ENCODE measurements at regions not wholly inside any gene's neighbourhood (a gene's known extent, or its start where the extent isn't known, plus 50 kb on each side); places are given as distances from the start of the nearest gene placed in this dataset.

DNA sequence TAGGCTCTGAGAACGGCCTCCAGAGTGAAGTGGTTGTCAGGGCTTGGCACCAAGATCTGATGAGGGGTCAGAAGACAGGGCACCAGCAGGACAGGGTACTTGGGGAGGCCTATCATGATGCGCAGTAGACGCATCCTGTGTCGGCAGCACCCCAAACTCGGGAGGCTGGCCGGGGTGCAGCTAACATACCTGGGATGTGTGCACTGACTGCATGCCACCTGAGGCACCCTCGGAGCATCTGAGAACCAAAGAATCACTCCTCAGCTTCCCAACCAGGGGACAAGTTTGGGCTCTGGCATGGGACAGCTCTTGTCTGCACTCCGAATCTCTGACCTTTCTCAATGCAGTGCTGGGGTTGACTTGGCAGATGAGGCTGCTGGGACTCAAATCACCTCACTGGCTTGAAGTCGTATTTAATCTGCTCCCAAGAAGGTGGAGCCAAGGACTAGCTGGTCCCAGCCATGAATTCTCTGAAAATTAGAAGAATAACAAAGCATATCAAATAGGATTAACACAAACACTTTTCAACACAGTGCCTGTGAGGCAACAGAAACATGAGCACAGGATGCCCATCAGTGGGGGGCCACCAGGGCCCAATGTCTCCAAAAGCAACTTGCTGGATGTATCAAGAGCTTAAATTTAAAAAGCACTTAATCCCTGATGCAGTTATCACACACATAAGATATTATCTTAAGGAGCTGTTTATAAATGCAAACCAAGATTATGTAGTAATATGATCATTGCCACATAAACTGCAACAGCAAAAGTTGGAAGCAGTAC is 348.8 kb downstream of the PREX1 start:
- TF ChIP-seq, protein P1, sequence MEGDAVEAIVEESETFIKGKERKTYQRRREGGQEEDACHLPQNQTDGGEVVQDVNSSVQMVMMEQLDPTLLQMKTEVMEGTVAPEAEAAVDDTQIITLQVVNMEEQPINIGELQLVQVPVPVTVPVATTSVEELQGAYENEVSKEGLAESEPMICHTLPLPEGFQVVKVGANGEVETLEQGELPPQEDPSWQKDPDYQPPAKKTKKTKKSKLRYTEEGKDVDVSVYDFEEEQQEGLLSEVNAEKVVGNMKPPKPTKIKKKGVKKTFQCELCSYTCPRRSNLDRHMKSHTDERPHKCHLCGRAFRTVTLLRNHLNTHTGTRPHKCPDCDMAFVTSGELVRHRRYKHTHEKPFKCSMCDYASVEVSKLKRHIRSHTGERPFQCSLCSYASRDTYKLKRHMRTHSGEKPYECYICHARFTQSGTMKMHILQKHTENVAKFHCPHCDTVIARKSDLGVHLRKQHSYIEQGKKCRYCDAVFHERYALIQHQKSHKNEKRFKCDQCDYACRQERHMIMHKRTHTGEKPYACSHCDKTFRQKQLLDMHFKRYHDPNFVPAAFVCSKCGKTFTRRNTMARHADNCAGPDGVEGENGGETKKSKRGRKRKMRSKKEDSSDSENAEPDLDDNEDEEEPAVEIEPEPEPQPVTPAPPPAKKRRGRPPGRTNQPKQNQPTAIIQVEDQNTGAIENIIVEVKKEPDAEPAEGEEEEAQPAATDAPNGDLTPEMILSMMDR (IDR thresholded peaks at IDR 0.05; ENCODE audit: insufficient read depth, missing control alignments) = no peak
- DNase-seq (ENCODE audit: insufficient read length, low spot score) (no peak), FAIRE-seq (no peak)

DNA sequence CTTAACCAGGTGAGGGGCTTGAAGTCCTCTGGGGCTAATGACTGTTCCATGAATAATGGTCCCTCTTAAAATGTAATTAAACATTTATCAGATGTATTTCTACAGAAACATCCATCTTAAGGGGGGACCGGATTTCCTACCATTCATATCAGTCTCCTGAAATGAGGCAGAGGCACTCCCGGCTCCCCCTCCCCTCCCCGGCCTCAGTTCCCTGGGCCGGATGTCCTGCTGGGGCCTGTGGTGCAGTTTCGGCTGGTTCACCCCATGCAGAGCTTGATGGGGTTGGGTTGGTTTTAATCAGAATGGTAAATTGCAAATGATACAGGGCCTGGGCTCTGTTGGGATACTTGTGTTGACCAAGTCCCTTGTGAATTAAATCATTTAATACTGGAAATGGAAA is 349.4 kb downstream of the PREX1 start:
- FAIRE-seq (no peak), DNase-seq (ENCODE audit: insufficient read length, low spot score) (no peak)
- TF ChIP-seq, protein P1 (IDR thresholded peaks at IDR 0.05; ENCODE audit: insufficient read depth, missing control alignments) = no peak

DNA sequence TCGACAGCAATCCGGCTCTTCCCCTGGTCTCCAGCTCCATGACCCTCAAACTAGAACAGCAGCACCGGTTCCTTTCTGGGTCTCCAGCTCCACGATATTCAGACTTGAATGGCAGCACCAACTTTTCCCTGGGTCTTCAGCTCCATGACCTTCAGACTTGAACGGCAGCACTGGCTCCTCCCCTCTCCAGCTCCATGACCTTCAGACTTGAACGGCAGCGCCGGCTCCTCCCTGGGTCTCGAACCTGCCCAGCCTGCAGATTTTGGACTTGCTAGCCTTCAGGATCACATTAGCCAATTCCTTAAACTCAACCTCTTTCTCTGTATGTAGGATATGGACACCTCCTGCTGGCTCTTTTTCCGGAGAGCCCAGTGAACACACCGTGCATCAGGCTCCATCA is 350.9 kb downstream of the PREX1 start:
- no peak for FAIRE-seq
- TF ChIP-seq, protein P1 (IDR thresholded peaks at IDR 0.05; ENCODE audit: insufficient read depth, missing control alignments) = no peak

DNA sequence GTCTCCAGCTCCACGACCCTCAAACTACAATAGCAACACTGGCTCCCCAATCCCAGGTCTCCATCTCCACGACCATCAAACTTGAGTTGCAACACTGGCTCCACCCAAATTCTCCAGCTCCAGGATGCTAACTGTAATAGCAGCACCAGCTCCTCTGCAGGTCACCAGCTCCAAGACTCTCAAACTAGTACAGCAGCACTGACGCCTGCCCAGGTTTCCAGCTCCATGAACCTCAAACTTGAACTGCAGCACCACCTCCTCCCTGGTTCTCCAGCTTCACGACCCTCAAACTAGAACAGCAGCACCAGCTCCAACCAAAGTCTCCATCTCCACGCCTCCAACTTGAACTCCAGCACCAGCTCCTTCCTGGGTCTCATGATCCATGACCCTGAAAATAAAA is 353.8 kb downstream of the PREX1 start:
- FAIRE-seq (no peak), DNase-seq (ENCODE audit: insufficient read length, low spot score) (no peak)
- TF ChIP-seq, protein P1 (IDR thresholded peaks at IDR 0.05; ENCODE audit: insufficient read depth, missing control alignments) = no peak

More for the DNA sequence above, 350.9 kb downstream of the PREX1 start:
- no peak for DNase-seq (ENCODE audit: insufficient read length, low spot score)

DNA sequence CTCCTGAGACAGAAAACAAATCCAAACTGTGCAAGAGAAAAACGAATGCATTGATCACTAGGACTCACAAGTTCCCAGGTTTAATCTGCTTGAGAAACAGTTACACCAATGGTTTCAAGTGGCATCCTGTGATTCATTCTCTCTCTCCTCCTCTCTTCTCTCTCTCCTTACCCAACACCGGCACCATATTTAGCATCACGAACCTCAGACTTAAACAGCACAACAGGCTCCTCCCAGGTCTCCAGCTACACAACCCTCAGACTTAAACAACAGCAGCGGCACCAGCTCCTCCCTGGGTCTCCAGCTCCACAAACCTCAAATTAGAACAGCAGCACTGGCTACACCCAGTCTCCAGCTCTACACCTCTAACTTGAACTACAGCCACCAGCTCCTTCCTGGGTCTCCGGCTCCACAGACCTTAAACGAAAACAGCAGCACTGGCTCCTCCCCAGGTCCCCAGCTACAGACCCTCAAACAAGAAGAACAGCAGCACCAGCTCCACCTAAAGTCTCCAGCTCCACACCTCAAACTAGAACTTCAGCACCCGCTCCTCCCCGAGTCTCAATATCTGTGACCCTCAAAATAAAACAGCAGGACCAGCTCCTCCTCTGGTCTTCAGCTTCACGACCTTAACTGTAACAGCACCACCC is 355.9 kb downstream of the PREX1 start:
- DNase-seq (ENCODE audit: insufficient read length, low spot score) (no peak), FAIRE-seq (no peak)
- TF ChIP-seq, protein P1 (IDR thresholded peaks at IDR 0.05; ENCODE audit: insufficient read depth, missing control alignments) = no peak

DNA sequence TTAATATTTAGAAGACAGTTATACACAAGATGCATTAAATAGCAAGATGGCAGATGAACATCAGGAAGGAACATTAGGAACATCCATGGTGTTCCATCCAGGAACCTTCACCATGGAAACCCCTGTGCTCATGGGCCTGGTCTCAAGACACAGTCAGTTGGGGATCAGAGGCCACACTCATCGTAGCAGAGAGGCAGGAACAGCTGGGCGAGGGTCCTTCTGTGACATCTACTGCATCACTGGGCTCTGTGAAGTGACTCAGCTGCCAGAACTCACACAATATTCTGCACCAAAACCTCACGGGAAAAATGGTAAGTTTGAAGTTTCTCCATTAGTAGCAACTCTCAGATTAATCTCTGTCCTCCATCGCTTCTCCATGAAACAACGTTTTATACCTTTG is 356.6 kb downstream of the PREX1 start:
- TF ChIP-seq, protein P1 (IDR thresholded peaks at IDR 0.05; ENCODE audit: insufficient read depth, missing control alignments) = no peak
- FAIRE-seq (no peak), DNase-seq (ENCODE audit: insufficient read length, low spot score) (no peak)

DNA sequence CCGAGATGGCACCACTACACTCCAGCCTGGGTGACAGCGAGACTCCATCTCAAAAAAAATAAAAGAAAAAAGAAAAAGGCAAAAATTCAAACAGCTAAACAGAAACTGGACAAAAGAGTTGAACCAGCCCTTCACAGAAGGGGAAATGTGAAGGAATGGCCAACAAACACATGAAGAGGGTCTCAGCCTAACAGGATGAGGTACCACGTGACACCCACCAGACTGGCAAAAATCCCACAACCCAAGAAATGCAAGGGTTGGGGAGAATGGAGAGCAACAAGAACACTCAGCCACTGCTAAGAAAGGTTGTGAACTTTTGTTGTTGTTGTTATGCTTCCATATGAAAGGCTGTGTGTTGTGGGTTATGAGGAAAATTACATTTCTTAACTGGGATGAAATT is 357.7 kb downstream of the PREX1 start:
- TF ChIP-seq, protein P1 (IDR thresholded peaks at IDR 0.05; ENCODE audit: insufficient read depth, missing control alignments) = no peak
- DNase-seq (ENCODE audit: insufficient read length, low spot score) = no peak
- no peak for FAIRE-seq
